Activated B cell treated with CpG ODN at 0.5 μM for 24 hours (primary cell): ENCODE measurements at regions not wholly inside any gene's neighbourhood (a gene's known extent, or its start where the extent isn't known, plus 50 kb on each side); places are given as distances from the start of the nearest gene placed in this dataset.
"Not testable (repeated sequence)": the region's sequence is repeated elsewhere in the genome, so short reads cannot be mapped to it uniquely, and the experiment has no call there.

ENCODE experiments used
- ATAC-seq: fragments of 200-7000 bp; cut with Tn5 transposase; one replicate; pipeline ENCODE4 v1.10.0; 2021; ENCODE audit warnings: low read depth, mild to moderate bottlenecking, moderate library complexity
- CTCF ChIA-PET: fragments of 350-600 bp; sonication (Branson Sonifier 250); formaldehyde crosslinking; loops from one replicate; lab custom pipeline; 2021; ENCODE audit warnings: antibody characterized with exemption; lab: Charles Lee
- POLR2A ChIA-PET: fragments of 350-600 bp; sonication (Branson Sonifier 250); formaldehyde crosslinking; loops from one replicate; lab custom pipeline; 2021; ENCODE audit warnings: antibody characterized with exemption; lab: Charles Lee
- DNase-seq: peaks from one replicate; pipeline ENCODE4 v3.0.0; 2022
- H3K27ac Mint-ChIP-seq: one replicate; pipeline ENCODE4 v1.8.0; 2020; ENCODE audit warnings: mixed read lengths
- H3K27me3 Mint-ChIP-seq: one replicate; pipeline ENCODE4 v1.8.0; 2021; ENCODE audit warnings: mixed read lengths
- H3K36me3 Mint-ChIP-seq: one replicate; pipeline ENCODE4 v1.8.0; 2021; ENCODE audit warnings: low read depth, mixed read lengths
- H3K4me1 Mint-ChIP-seq: one replicate; pipeline ENCODE4 v1.8.0; 2021; ENCODE audit warnings: mixed read lengths
- H3K4me3 Mint-ChIP-seq: one replicate; pipeline ENCODE4 v1.8.0; 2020; ENCODE audit warnings: mild to moderate bottlenecking, mixed read lengths
- H3K9me3 Mint-ChIP-seq: one replicate; pipeline ENCODE4 v1.8.0; 2020; ENCODE audit warnings: mixed read lengths
- CTCF ChIP-seq: fragments of 200-600 bp; IDR thresholded peaks from one replicate; pipeline ENCODE4 v1.8.0; 2022; ENCODE audit warnings: antibody characterized with exemption, mild to moderate bottlenecking
- intact Hi-C: fragments of 100-400 bp; cut with micrococcal nuclease; formaldehyde crosslinking; loops from one replicate; pipeline ENCODE4 v1.15.1; 2024

GRCh38 chr2:234699456-234699855, 202.6 kb upstream of the ARL4C start:
- Mint-ChIP-seq H3K4me1 (no peaks in the 10 kb centered on the region), H3K9me3 (peaks cover 17% of the 10 kb centered on the region), H3K4me3 (no peak overlapping the region), H3K27me3 (no peaks in the 10 kb centered on the region), H3K27ac (no peak overlapping the region), H3K36me3 (no peaks in the 10 kb centered on the region)
- DNase-seq = no peak
- no peak for ATAC-seq
- ChIA-PET POLR2A (no interaction called here), CTCF (no interaction called here)
- intact Hi-C loops = no loop called here
- TF ChIP-seq CTCF = no peak

GRCh38 chr2:234697300-234697876, 200.5 kb upstream of the ARL4C start:
- H3K27me3 Mint-ChIP-seq, DNase-seq, H3K4me1 Mint-ChIP-seq, H3K36me3 Mint-ChIP-seq, H3K4me3 Mint-ChIP-seq, intact Hi-C loops, H3K27ac Mint-ChIP-seq, ATAC-seq, CTCF ChIA-PET, POLR2A ChIA-PET: not testable (repeated sequence)
- H3K9me3 Mint-ChIP-seq = peaks cover 17% of the 10 kb centered on the region

DNA sequence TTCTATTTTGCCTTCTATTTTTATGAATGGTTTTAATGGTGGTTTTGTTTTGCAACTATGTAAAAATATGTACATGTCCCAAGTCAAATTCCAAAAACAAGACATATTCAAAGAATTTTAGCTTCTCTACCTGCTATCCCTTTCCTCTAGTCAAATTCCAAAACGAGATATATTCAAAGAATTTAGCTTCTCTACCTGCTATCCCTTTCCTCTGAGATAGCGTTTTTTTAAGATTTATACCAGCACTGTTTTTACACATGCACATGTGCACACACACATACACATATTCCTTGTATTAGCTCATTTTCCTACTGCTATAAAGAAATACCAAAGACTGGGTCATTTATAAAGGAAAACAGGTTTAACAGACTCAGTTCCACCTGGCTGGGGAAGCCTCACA, 199.1 kb upstream of the ARL4C start:
- Mint-ChIP-seq H3K4me3 (no peak overlapping the region), H3K36me3 (no peaks in the 10 kb centered on the region), H3K9me3 (peaks cover 17% of the 10 kb centered on the region), H3K27ac (no peak overlapping the region), H3K4me1 (no peaks in the 10 kb centered on the region), H3K27me3 (peaks cover 6% of the 10 kb centered on the region)
- intact Hi-C loops = no loop called here
- CTCF ChIA-PET = no interaction called here
- DNase-seq = no peak
- POLR2A ChIA-PET = no interaction called here
- no peak for ATAC-seq
- TF ChIP-seq CTCF = no peak

DNA sequence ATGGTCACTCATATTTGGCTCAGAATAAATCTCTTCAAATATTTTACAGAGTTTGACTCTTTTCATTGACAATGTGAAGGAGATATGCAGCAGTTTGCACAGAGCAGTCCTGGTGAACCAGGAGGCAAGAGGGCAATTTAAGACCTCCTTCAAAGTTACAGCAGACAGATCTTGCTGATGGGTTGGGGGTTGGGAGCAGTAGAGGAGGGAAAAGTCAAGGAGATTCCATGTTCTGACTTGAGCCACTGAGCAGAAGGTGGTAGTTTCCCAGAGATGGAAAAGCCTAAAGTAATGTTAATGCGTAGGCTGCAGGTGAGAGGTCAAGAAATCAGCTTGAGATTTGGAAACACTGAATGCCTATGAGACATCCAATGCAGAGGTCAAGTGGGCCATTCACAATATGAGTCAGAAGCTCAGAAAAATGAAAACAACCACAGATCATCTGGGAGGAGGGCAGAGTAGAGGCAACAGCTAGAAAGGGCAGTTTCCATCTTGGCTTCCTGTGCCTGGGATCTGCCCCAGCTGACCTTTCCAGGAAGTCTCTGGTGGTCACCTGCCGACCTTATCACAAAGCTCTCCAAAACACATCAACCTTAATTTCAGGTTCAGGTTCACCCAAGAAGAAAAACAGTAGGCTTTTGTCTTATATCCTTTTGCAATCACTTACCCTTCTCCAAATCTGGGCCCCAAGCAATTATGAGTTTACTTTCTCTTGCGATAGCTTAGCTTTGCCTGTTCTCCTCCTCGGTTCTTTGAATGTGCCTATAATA, 197.5 kb upstream of the ARL4C start:
- intact Hi-C loops = no loop called here
- CTCF ChIA-PET = no interaction called here

DNA sequence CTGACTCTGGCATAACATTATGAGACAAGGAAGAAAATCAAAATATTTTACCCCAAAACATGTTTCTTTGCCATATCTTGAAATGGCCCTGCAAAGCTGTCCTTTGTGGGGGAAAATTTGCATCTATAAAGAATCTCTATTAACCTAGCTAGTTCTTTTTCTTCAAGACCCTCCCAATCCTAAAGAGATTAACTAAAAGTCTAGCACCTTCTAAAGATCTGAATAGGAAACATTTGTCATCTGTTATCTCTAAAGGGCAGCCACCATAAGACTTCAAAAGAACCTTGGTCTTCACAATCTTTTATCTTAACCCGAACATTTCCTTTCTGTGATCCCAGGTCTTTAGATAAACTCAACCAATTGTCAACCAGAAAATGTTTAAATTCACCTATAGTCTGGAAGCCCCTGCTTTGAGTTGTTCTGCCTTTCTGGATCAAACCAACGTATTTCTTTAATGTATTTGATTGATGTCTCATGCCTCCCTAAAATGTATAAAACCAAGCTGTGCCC, 196.9 kb upstream of the ARL4C start:
- ATAC-seq, H3K27ac Mint-ChIP-seq, intact Hi-C loops, H3K4me1 Mint-ChIP-seq, H3K4me3 Mint-ChIP-seq, CTCF ChIA-PET, DNase-seq, H3K36me3 Mint-ChIP-seq, POLR2A ChIA-PET: not testable (repeated sequence)
- H3K27me3 Mint-ChIP-seq = peaks cover 12% of the 10 kb centered on the region
- peaks cover 17% of the 10 kb centered on the region for H3K9me3 Mint-ChIP-seq

More for the DNA sequence above, 197.5 kb upstream of the ARL4C start:
- Mint-ChIP-seq H3K27me3 (peaks cover 12% of the 10 kb centered on the region), H3K36me3 (no peaks in the 10 kb centered on the region), H3K4me1 (no peaks in the 10 kb centered on the region), H3K4me3 (no peak overlapping the region), H3K9me3 (peaks cover 17% of the 10 kb centered on the region), H3K27ac (no peak overlapping the region)
- TF ChIP-seq CTCF = no peak
- ATAC-seq (no peak), DNase-seq (no peak)
- POLR2A ChIA-PET = no interaction called here

- Mint-ChIP-seq H3K27me3 (peaks cover 12% of the 10 kb centered on the region), H3K9me3 (peaks cover 14% of the 10 kb centered on the region)
- intact Hi-C loops, CTCF ChIA-PET, H3K27ac Mint-ChIP-seq, H3K4me3 Mint-ChIP-seq, H3K4me1 Mint-ChIP-seq, POLR2A ChIA-PET, H3K36me3 Mint-ChIP-seq, ATAC-seq, DNase-seq: not testable (repeated sequence)
Measured at GRCh38 chr2:234693191-234693590, 196.3 kb upstream of the ARL4C start.
